HG02798 (cell line): ENCODE measurements at regions not wholly inside any gene's neighbourhood (a gene's known extent, or its start where the extent isn't known, plus 50 kb on each side); places are given as distances from the start of the nearest gene placed in this dataset.
"Not testable (repeated sequence)": the region's sequence is repeated elsewhere in the genome, so short reads cannot be mapped to it uniquely, and the experiment has no call there.

Experiments used
- ATAC-seq: cut with Tn5 transposase; IDR thresholded peaks from one replicate; pipeline ENCODE4 v1.9.1; 2021; ENCODE audit warnings: mild to moderate bottlenecking; ENCODE audit not compliant: unreplicated experiment, poor library complexity

- ATAC-seq, result not testable (repeated sequence)
These were observed 398.7 kb upstream of the SOX5 start for GRCh38 chr12:24348180-24348579.

DNA sequence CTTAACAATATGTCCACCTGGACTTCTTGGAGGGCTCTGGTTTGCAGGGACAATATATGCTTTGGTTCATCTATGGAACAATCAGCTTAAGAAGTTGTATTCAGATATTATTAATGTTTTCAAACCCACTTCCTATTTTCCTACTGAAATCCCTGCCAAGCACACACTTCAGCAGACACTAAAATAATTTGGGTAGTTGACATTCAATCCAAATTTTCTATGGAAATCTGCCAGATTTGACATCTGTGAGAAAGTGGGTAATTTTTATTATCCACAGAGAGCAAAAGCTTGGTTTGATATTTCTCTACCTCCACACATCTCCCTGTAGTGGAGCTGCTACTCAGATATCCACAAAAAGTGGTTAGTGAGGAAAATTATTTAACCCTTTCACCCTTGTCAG, 378.8 kb upstream of the SOX5 start:
- ATAC-seq, result no peak

DNA sequence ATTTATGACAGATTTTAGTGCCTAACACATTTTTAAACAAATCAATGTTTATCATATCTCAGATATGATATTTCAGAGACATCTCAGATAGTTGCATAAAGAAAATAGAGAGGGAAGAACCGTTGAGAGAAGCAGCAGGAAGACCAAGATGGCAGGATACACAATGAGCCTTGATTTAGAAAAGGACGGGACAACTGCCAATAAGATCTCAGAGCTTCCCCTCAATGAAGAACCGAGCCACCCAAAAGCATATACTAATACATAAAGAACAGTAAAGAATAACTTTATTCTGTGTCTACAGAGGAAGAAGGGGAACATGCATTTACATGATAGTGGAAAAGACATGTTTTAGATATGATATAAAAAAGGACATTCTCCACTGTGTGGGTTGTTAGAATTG, 375.9 kb upstream of the SOX5 start:
- ATAC-seq, result no peak

DNA sequence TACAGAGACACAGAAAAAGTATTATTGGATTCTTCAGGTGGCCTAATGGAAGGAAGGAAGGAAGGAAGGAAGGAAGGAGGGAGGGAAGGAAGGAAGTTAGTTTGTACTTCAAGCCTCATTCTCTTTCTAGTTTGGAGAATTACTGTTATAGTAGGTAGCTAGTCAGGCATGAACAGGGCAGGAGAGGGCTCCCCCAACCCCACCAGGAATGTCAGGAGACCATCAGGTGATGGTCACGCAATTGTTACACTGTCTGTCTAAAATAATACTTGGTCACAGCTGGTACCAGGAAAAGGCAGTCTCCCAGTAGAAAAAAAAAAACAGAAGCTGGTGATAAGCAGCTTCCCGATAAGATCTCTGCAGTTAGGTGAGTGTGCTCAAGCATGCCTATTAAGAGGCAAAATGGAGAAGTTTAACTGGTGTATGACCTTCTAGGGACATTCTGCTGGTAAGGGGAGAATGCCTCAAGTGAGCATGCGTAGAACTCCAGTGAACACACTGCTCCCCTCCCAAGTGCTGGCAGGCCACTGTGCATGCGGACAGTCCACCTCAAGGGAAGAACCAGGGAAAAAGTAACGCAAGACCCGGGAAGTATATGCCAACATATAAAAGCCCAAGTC, 358.4 kb upstream of the SOX5 start:
- no peak for ATAC-seq

DNA sequence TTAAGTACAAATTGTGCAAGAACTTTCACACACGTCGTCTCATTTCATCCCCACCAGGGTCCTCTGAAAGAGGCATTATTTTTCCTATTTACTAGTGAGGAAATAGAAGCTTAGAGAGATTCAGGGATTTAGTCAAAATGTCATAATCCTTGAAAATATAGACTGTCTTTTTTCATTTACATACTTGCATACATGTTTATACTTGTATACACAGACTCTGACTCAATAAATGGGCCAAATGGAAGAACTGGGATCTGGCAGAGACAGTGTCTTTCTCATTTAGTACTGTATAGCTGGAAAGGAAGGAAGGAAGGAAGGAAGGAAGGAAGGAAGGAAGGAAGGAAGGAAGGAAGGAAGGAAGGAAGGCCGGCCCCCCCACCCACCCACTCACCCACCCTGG, 357.7 kb upstream of the SOX5 start:
- no peak for ATAC-seq

DNA sequence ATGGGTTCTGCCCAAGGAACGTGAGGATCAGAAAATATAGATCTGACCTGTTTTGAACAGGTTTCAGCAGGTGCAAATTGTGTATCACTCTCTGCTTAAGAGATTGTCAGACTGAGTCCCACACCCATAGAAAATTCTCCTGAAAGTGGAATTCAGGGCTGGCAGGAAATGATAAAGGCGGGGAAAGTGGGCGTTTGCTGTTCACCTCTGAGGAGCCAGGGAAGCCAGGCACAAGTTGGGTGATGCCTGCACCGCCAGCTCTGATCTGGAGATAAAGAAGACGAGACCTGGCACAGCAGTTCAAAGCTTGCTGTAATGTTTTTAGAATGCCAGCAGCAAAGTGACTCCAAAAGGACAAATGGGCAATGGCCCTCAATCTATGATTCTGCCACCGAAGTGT, 356.5 kb upstream of the SOX5 start:
- no peak for ATAC-seq

DNA sequence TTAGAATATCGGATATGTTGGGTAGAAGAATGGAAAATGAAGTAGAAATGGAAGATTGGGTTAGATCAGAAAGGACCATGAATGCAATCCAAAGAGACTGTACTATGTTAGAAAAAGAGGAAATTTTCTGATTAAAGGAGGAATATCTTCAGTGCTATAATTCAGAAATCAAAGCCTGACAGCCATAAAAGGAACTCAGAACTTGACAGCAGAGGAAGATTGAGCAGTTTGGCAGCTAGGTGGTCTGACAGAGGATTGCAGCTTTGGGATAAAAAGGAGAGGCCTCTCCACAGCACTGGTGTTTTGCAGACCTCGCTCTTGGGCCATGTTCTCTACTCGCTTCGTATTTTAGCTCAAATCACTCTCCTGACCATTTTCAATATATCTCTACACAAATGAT, 354.8 kb upstream of the SOX5 start:
- no peak for ATAC-seq

DNA sequence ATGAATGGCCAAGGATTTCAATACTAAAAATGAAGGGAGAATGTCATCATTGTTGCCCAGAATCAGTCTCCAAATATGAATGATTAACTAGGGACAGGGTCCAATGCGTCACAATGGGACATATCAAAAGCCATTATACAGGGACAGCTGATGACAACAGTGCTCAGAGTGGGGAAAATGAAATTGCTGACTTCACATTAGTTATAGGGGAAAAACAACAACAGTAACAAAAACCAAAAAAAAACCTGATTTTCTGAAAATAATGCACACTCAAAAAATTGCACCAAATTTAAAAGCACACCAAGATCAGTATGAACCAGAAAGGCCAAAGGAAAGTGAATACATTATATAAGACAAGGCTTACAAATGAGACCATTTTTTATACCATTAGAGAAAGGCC, 353.2 kb upstream of the SOX5 start:
- ATAC-seq, result no peak

GRCh38 chr12:24297516-24297915, 348.0 kb upstream of the SOX5 start:
- no peak for ATAC-seq

DNA sequence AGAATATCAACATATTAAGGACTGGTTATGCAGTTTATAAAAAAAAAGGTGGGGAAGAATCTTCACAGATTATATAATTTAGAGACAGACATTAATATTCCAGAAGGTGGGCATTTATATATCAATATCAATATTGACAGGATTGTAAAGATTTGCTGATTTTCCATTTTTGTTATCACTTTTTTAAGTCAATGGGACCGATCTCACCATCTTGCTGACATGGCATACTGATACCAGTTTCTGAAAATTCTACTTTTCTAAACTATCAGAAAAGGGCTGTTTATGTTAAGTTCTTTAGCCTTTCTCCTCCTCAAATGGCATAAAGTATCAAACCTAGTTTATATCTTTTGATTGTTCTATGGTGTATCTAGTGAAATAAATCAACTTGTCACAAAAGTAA, 344.1 kb upstream of the SOX5 start:
- ATAC-seq, result no peak

DNA sequence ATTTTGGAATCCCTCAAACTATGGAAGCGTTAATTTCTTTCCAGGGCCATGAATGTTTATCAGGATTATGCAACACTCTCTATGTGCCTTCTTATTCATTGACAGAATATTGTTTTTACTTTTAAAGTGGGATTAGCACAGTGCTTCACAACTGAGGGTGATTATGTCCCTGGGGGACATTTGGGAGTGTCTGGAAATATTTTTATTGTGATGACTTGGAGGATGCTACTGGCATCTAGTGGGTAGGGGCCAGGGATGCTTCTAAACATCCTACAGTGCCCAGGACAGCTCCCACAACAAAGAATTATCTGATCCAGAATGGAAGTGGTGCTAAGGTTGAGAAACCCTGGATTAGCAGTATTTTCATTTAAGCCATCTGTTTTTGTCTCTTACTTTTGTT, 338.5 kb upstream of the SOX5 start:
- no peak for ATAC-seq

DNA sequence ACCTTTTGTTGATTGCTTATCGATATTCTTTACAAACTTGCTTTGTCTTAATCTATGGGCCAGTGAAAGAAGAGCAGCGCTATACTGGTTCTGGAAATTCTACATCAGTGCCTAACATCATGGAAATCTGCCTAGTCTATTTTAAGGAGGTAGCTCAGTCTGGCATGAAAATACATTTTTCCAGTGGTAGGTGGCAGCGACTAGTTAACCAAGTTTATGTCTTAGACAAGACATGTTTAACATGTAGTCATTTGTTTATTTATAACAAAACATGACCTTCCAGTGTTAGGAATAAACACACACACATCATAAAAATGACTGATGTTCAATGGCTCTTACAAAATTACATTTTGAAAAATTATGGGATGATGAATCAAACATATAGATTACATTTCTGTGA, 336.0 kb upstream of the SOX5 start:
- ATAC-seq, result no peak

GRCh38 chr12:24281341-24281740, 331.9 kb upstream of the SOX5 start:
- no peak for ATAC-seq

GRCh38 chr12:24280056-24280842, 330.8 kb upstream of the SOX5 start:
- no peak for ATAC-seq

- ATAC-seq, result no peak
These were observed 329.4 kb upstream of the SOX5 start for GRCh38 chr12:24278832-24279231.

GRCh38 chr12:24270965-24271364, 321.5 kb upstream of the SOX5 start:
- no peak for ATAC-seq

GRCh38 chr12:24270464-24270863, 321.0 kb upstream of the SOX5 start:
- ATAC-seq, result no peak

DNA sequence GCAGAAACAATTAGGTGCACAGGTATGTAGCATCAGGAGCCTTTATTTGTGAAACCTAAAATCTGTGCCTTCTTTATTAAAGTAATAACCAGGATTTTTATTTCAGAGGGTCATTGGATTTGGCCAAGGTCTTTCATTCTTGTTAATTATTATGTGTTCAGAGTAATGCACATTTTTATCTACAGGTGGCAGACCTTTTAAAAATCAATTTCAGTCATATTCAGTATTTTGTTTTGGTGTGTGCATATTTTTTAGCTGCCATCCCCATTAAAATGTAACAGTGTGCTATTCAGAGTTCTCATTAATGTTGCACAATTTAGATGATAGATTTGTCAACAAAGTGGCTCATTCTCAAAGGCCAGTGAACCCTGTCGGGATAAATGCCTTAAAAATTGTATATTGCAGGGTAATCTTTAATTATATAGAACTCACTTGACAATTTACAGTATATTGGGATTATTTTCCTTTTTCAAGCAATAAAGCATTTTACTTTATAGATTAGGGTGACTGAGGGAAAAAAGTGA, 319.3 kb upstream of the SOX5 start:
- ATAC-seq, result no peak

GRCh38 chr12:24266982-24267381, 317.5 kb upstream of the SOX5 start:
- ATAC-seq, result no peak

DNA sequence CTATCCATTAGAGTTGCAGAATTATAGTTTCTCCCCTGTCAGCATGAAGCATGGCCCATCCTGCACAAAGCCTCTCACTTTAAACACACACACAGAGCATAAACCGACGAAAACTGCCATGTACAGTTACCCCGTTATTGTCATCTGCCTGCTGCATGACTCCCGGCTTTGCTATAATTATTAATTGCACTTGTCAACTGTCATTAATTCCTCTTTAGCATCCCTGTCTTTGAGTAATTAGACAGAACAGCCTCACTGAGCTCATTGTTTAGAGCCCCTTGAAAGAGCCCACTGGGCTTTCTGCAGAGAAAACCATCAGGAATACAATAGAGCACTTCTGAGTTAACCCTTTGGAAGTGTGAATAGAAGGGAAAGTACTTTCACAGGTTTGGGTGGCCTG, 307.2 kb upstream of the SOX5 start:
- ATAC-seq, result no peak

- ATAC-seq, result no peak
These were observed 306.6 kb upstream of the SOX5 start for GRCh38 chr12:24255920-24256665.
